AG04450 (cell line): ENCODE measurements at regions not wholly inside any gene's neighbourhood (a gene's known extent, or its start where the extent isn't known, plus 50 kb on each side); places are given as distances from the start of the nearest gene placed in this dataset.

Experiments used
- CTCF ChIA-PET: fragments of 300-600, 350-600 bp; formaldehyde crosslinking; extraction: SDS; loops from one replicate; lab custom pipeline; 2022; ENCODE audit warnings: antibody characterized with exemption, inconsistent platforms; lab: Charles Lee
- POLR2A ChIA-PET: fragments of 350-600 bp; formaldehyde crosslinking; extraction: SDS; loops from one replicate; lab custom pipeline; 2021; ENCODE audit warnings: antibody characterized with exemption, inconsistent platforms; lab: Yijun Ruan, JAX
- DNase-seq: peaks from one replicate; pipeline ENCODE4 v3.0.0-alpha.2; 2011; ENCODE audit warnings: low read depth, low spot score
- H3K27ac ChIP-seq: one replicate; pipeline ENCODE4 v1.5.1; 2012; ENCODE audit warnings: low read depth, low read length, control low read depth
- H3K27me3 ChIP-seq: one replicate; pipeline ENCODE4 v1.6.0; 2012; ENCODE audit warnings: low read length; ENCODE audit not compliant: control insufficient read depth, insufficient read depth
- H3K4me3 ChIP-seq: 2 replicates; pipeline ENCODE4 v1.5.1; 2011; ENCODE audit warnings: mild to moderate bottlenecking, low read depth, low read length, control low read depth
- H3K9me3 ChIP-seq: 2 replicates; pipeline ENCODE4 v1.5.1; 2012; ENCODE audit warnings: low read length; ENCODE audit not compliant: control insufficient read depth, insufficient read depth
- CTCF ChIP-seq: IDR thresholded peaks from 2 replicates; pipeline ENCODE4 v1.5.1; 2011; ENCODE audit warnings: low read depth, low read length, control low read depth, inconsistent platforms

- no peak for TF ChIP-seq CTCF
- DNase-seq = no peak
- POLR2A ChIA-PET = no interaction called here
- Histone ChIP-seq H3K27me3 (no peaks in the 10 kb centered on the region), H3K27ac (no peak overlapping the region), H3K4me3 (no peak overlapping the region), H3K9me3 (peaks cover 7% of the 10 kb centered on the region; the same call in 1 of the 2 replicates)
- CTCF ChIA-PET = no interaction called here
Measured at GRCh38 chr7:79951415-79951814, 183.2 kb upstream of the GNAI1 start.

GRCh38 chr7:79949778-79950177, 184.9 kb upstream of the GNAI1 start:
- no peak overlapping the region for H3K27ac ChIP-seq
- ChIA-PET POLR2A (no interaction called here), CTCF (no interaction called here)
- H3K4me3 ChIP-seq = no peak overlapping the region
- H3K9me3 ChIP-seq = peaks cover 12% of the 10 kb centered on the region; the same call in 1 of the 2 replicates
- no peak for DNase-seq
- TF ChIP-seq CTCF = no peak
- no peaks in the 10 kb centered on the region for H3K27me3 ChIP-seq

- POLR2A ChIA-PET = no interaction called here
- H3K9me3 ChIP-seq = peaks cover 3% of the 10 kb centered on the region; the same call in 1 of the 2 replicates
- CTCF ChIA-PET = no interaction called here
- no peaks in the 10 kb centered on the region for H3K27me3 ChIP-seq
- H3K27ac ChIP-seq = no peak overlapping the region
- TF ChIP-seq CTCF = no peak
- DNase-seq = no peak
- no peak overlapping the region for H3K4me3 ChIP-seq
Measured at GRCh38 chr7:79936281-79936983, 198.2 kb upstream of the GNAI1 start.

- TF ChIP-seq CTCF = no peak
- Histone ChIP-seq H3K27me3 (no peaks in the 10 kb centered on the region), H3K9me3 (peaks cover 3% of the 10 kb centered on the region; the same call in 1 of the 2 replicates), H3K27ac (no peak overlapping the region), H3K4me3 (no peak overlapping the region)
- ChIA-PET CTCF (no interaction called here), POLR2A (no interaction called here)
- DNase-seq = no peak
Measured at GRCh38 chr7:79934727-79935126, 199.9 kb upstream of the GNAI1 start.

GRCh38 chr7:79933144-79933543, 201.5 kb upstream of the GNAI1 start:
- peaks cover 3% of the 10 kb centered on the region; the same call in 1 of the 2 replicates for H3K9me3 ChIP-seq
- POLR2A ChIA-PET = interaction anchor here (0.6 kb wide), 1 partner anchor 40 kb away, joined by 3 read pairs; no protein-coding TSS in a partner anchor
- CTCF ChIA-PET = no interaction called here
- TF ChIP-seq CTCF = no peak
- DNase-seq = peak; percentile 62
- peak overlapping the region; percentile 55 for H3K27ac ChIP-seq
- H3K27me3 ChIP-seq = no peaks in the 10 kb centered on the region
- H3K4me3 ChIP-seq = no peak overlapping the region
